HG03457 (cell line): ENCODE measurements at regions not wholly inside any gene's neighbourhood (a gene's known extent, or its start where the extent isn't known, plus 50 kb on each side); places are given as distances from the start of the nearest gene placed in this dataset.
"Not testable (repeated sequence)": the region's sequence is repeated elsewhere in the genome, so short reads cannot be mapped to it uniquely, and the experiment has no call there.

Source experiments
- ATAC-seq: cut with Tn5 transposase; IDR thresholded peaks from one replicate; pipeline ENCODE4 v1.9.1; 2021; ENCODE audit warnings: moderate number of reproducible peaks; ENCODE audit not compliant: unreplicated experiment

- not testable (repeated sequence) for ATAC-seq
Observed at GRCh38 chrY:26372480-26372879, 750.6 kb downstream of the CDY1 start.

- no peak for ATAC-seq
Observed at GRCh38 chrY:26408671-26409328, 786.9 kb downstream of the CDY1 start.

GRCh38 chrY:26409329-26409712, 787.4 kb downstream of the CDY1 start:
- no peak for ATAC-seq
